Duodenal mucosa (tissue), 2 donors: ENCODE measurements at regions not wholly inside any gene's neighbourhood (a gene's known extent, or its start where the extent isn't known, plus 50 kb on each side); places are given as distances from the start of the nearest gene placed in this dataset.

Experiments
- H3K27ac ChIP-seq: one replicate; pipeline ENCODE4 v1.7.0; 2013; ENCODE audit warnings: low read depth, low read length
- H3K27me3 ChIP-seq, 2 donors: one replicate each; pipeline ENCODE4 v1.7.0; 2013; ENCODE audit warnings: low read length in 2 of 2, control low read depth in 1 of 2; ENCODE audit not compliant: insufficient read depth in 2 of 2, control insufficient read depth in 1 of 2
- H3K36me3 ChIP-seq, 2 donors: one replicate each; pipeline ENCODE4 v1.7.0; 2013; ENCODE audit warnings: low read length in 2 of 2, control low read depth in 1 of 2; ENCODE audit not compliant: insufficient read depth in 2 of 2, control insufficient read depth in 1 of 2
- H3K4me1 ChIP-seq, 2 donors: one replicate each; pipeline ENCODE4 v1.7.0; 2013; ENCODE audit warnings: low read length in 2 of 2, control low read depth in 1 of 2; ENCODE audit not compliant: insufficient read depth in 2 of 2, control insufficient read depth in 1 of 2
- H3K4me3 ChIP-seq, 2 donors: one replicate each; pipeline ENCODE4 v1.7.0; 2013; ENCODE audit warnings: low read length in 2 of 2, low read depth in 1 of 2
- H3K9ac ChIP-seq, 2 donors: one replicate each; pipeline ENCODE4 v1.7.0; 2013; ENCODE audit warnings: low read length in 2 of 2, low read depth in 1 of 2
- H3K9me3 ChIP-seq, 2 donors: one replicate each; pipeline ENCODE4 v1.7.0; 2013; ENCODE audit warnings: low read length in 2 of 2, control low read depth in 1 of 2; ENCODE audit not compliant: control insufficient read depth in 1 of 2

DNA sequence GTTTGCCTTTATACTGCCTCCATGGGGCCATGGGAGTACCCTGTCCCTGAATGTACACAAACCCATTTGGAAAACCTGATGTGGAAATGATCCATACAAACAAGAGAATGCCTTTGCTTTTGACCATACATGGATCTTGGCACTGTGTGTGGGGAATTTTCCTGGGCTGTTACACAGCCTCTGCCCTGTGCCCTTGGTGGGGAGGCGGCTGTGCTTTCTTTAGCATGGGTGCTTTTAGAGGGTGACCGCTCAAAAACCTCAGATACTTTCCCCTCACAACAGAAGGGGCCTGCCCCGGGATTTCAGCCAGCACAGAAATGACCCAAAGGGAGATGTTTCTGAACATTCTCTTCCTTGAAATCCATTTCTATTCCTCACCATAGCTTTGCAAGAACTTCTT, 194.8 kb downstream of the LMO4 start:
- Histone ChIP-seq H3K27ac (no peak overlapping the region), H3K9me3 (no peaks in the 10 kb centered on the region)

DNA sequence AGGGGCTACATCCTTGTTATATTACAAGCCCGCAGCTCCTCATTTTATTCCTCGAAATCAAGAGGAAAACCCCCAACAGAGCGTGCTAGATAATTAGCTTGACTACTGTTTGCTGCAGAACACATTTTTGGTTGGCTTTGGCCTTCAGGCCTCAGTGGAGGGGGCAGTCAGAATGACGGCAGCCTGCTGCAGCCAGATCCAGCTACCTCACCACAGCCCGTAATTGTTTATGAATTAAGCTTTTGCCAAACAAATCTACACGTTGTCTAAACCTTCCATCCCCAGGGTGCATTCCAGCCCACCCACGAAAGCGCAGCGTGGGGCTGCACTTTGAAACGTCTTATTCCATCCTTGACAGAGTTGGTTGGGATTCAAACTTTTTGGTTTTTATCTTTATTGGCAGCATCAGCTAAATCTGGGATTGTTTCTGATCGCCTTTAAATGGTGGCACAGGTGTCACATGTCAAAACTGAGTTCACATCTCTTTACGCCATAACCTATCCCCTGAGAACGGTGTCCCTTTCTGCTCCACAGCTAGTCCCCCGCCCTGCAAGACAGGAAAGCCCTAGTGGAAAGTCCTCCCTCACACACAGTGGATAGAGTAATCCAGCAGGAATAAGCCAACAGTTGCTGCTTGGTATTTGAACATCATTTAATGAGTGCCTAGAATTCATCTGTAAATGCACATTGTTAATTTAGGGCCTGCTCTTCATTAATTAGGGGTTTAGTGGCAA, 195.5 kb downstream of the LMO4 start:
- Histone ChIP-seq H3K9me3 (no peaks in the 10 kb centered on the region), H3K9ac (no peak overlapping the region), H3K4me1 (no peaks in the 10 kb centered on the region), H3K27me3 (no peaks in the 10 kb centered on the region), H3K27ac (no peak overlapping the region), H3K36me3 (no peaks in the 10 kb centered on the region), H3K4me3 (no peak overlapping the region)

More for the DNA sequence above, 194.8 kb downstream of the LMO4 start:
- Histone ChIP-seq H3K36me3 (no peaks in the 10 kb centered on the region), H3K27me3 (no peaks in the 10 kb centered on the region), H3K4me3 (no peak overlapping the region), H3K9ac (no peak overlapping the region), H3K4me1 (no peaks in the 10 kb centered on the region)

DNA sequence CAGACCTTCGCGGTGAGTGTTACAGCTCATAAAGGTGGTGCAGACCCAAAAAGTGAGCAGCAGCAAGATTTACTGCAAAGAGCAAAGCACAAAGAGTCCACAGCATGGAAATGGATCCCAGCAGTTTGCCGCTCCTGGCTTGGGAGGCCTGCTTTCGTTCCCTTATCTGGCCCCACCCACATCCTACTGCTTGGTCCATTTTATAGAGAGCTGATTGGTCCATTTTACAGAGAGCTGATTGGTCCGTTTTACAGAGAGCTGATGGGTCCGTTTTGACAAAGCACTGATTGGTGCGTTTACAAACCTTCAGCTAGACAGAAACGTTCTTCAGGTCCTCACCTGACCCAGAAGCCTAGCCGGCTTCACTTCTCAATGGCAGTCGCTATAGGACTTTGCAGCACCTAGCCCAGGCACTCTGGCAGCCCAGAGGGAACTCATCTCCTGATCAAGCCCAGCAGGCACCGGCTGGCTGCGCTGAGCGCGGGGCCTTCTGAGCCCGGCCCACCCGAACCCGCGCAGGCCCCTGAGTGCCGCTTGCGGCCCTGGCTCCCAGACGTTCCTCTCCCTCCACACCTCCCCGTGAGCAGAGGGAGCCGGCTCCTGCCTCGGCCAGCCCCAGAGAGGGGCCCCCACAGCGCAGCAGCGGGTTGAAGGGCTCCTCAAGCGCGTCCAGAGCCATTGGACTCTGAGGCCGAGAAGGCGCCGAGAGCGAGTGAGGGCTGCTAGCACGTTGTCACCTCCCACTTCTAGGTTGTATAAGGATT, 200.3 kb downstream of the LMO4 start:
- Histone ChIP-seq H3K4me3 (no peak overlapping the region), H3K36me3 (no peaks in the 10 kb centered on the region), H3K9ac (no peak overlapping the region), H3K27ac (no peak overlapping the region), H3K4me1 (no peaks in the 10 kb centered on the region), H3K9me3 (no peaks in the 10 kb centered on the region), H3K27me3 (no peaks in the 10 kb centered on the region)

DNA sequence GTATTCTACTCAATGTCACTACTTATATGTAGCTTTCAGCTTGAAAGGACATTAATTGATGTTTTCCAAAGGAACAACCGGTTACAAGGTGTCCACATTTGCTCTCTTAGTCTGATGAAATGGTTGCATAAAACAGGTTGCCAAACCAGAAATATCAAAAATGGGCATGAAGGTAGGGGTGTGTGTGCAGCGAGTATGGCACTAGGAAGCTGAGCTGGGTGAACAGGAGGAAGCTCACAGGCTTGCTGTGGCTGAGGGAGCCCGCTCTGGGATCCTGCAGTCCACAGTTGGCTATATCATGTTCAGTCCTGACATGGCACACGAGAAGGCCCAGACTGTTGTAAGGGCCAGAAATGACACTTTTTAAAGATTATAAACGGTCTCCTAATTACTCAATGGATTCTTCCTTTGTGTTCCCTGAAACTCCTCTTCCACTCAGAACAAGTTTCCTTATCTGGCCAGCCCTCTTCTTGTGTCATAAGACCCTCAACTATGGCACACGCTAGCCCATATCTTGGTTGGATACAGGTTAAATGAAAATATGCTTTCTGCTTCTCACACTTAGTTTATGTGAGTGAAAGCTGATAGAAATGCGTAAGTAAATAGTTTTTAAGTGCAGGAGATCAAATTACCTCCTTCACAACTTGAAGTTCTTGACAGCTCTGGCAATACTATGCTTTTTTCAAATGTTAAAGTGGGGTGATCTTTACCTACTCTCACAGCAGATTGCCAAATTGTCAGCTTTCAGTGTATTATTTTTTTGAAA, 201.5 kb downstream of the LMO4 start:
- H3K27ac ChIP-seq, result no peak overlapping the region
- no peaks in the 10 kb centered on the region for H3K27me3 ChIP-seq
- H3K4me1 ChIP-seq, result no peaks in the 10 kb centered on the region
- no peak overlapping the region for H3K9ac ChIP-seq
- no peak overlapping the region for H3K4me3 ChIP-seq
- no peaks in the 10 kb centered on the region for H3K36me3 ChIP-seq
- no peaks in the 10 kb centered on the region for H3K9me3 ChIP-seq

DNA sequence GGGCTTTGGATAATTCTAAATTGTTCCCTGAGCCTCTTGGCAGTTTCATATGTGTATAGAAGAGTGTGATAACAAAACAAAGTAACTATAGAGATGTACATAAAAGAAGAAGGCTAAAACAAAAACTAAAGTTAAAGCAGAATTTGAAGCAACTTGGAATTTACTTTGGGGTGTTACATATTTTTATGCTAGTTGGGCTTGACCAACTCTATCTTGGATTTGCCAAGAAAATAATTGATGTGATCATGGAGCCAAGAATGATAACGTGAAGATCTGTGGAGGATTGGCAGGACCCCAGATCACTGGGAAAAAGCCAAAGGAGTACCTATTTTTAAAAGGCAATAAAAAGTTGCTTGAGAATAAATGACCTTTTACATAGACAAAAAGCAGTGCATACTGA, 206.9 kb downstream of the LMO4 start:
- Histone ChIP-seq H3K36me3 (no peaks in the 10 kb centered on the region), H3K27me3 (no peaks in the 10 kb centered on the region), H3K27ac (no peak overlapping the region), H3K9me3 (no peaks in the 10 kb centered on the region), H3K4me3 (no peak overlapping the region), H3K4me1 (no peaks in the 10 kb centered on the region), H3K9ac (no peak overlapping the region)

DNA sequence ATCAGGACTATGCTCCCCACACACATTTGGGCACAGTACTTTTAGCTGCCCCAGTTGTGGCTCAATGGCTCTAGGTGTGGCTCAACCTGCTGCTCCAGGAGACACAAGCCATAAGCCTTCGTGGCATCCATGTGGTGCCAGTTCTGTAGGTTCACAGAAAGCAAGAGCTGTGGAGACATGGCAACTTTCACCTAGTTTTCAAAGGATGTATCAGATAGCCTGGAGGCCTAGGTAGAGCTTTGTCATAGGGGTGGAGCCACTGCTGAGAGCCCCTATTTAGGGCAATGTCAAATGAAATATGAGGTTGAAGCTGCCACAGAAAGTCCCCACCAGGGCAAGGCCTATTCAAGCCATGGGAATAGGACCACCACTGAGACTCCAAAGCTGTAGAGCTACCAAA, 210.5 kb downstream of the LMO4 start:
- no peak overlapping the region for H3K27ac ChIP-seq

DNA sequence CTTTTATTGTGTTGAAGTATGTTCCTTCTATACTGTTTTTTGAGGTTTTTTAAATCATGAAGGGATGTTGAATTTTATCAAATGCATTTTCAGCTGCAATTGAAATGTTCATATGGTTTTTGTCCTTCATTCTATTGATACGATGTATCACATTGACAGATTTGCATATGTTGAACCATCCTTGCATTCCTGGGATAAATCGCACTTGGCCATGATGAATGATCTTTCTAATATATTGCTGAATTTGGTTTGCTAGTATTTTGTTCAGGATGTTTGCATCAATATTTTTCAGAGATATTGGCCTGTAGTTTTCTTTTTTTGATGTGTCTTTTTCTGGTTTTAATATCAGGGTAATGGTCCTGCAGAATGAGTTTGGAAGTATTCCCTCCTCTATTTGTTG, 214.0 kb downstream of the LMO4 start:
- Histone ChIP-seq H3K27me3 (no peaks in the 10 kb centered on the region), H3K27ac (no peak overlapping the region), H3K9ac (no peak overlapping the region), H3K4me3 (no peak overlapping the region), H3K9me3 (peaks cover 9% of the 10 kb centered on the region in 2 donors), H3K4me1 (no peaks in the 10 kb centered on the region), H3K36me3 (no peaks in the 10 kb centered on the region)

More for the DNA sequence above, 210.5 kb downstream of the LMO4 start:
- Histone ChIP-seq H3K4me1 (no peaks in the 10 kb centered on the region), H3K36me3 (no peaks in the 10 kb centered on the region), H3K27me3 (no peaks in the 10 kb centered on the region), H3K9ac (no peak overlapping the region), H3K4me3 (no peak overlapping the region), H3K9me3 (peaks cover 7 to 9% of the 10 kb centered on the region in 2 donors)

DNA sequence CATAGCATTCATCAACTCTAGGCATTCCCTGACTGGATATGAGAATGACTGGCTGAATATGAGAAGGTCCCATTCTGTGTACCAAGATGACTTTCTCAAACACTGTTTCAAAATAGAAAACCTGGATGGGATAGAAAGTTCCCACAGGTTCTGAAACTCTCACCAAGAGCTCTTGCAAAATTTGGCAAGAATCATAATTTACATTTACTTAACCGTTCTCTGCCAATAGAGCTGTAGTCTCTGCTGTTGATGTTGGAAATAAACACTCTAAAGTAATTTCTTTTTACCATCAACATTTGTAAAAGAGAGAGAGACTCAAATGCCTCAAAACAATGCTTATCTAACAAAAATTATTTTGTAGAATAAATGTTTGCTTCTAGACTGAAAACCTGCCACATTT, 221.1 kb downstream of the LMO4 start:
- Histone ChIP-seq H3K27ac (no peak overlapping the region), H3K4me1 (no peaks in the 10 kb centered on the region), H3K4me3 (no peak overlapping the region), H3K9me3 (peaks cover 0 to 2% of the 10 kb centered on the region in 2 donors), H3K9ac (no peak overlapping the region), H3K27me3 (no peaks in the 10 kb centered on the region), H3K36me3 (no peaks in the 10 kb centered on the region)

DNA sequence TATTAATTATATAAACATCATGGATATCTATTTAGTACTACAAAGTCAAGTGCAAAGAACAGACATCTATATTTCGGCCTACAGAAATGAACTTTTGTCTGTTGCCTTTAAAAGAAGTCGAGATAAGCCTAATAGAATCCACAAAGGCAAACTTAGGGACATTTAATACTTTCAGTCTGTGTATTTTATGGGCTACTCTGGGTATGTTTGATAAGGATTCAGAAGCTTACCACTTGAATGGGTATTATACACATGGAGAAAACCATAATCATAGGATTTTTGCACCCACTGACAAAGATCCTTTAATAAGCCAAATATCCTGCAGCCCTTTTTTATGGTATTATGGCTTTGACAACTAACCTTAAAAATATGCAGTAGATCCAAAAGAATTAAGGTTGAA, 224.8 kb downstream of the LMO4 start:
- Histone ChIP-seq H3K9ac (no peak overlapping the region), H3K36me3 (no peaks in the 10 kb centered on the region), H3K9me3 (no peaks in the 10 kb centered on the region), H3K27me3 (no peaks in the 10 kb centered on the region), H3K4me1 (no peaks in the 10 kb centered on the region), H3K4me3 (no peak overlapping the region), H3K27ac (no peak overlapping the region)

DNA sequence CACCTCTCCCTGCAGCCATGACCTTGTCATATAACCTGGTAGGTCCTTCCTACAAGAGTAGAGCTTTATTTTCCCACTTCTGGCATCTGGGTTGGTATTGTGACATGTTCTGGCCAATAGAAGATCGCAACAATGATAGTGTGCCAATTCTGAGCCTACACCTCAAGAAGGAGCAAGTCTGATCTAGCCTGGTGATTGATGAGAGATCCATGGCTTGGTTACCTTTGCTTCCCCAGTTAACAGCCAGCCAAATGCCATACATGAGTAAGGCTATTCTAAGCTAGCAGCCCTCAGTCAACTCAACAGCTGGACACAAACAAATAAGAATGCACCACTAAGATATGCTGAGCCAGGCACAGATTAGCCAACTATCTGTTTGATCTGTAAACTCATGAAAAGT, 226.7 kb downstream of the LMO4 start:
- Histone ChIP-seq H3K27me3 (no peaks in the 10 kb centered on the region), H3K36me3 (no peaks in the 10 kb centered on the region), H3K9ac (no peak overlapping the region), H3K27ac (no peak overlapping the region), H3K9me3 (no peaks in the 10 kb centered on the region), H3K4me1 (no peaks in the 10 kb centered on the region), H3K4me3 (no peak overlapping the region)
